IMR-90 (cell line): ENCODE measurements at regions not wholly inside any gene's neighbourhood (a gene's known extent, or its start where the extent isn't known, plus 50 kb on each side); places are given as distances from the start of the nearest gene placed in this dataset.

ENCODE experiments used
- ATAC-seq: fragments of 200-7000 bp; cut with Tn5 transposase; 2 replicates; pipeline ENCODE4 v1.9.1; 2020; ENCODE audit warnings: low read depth, mild to moderate bottlenecking, moderate library complexity
- BruUV-seq: library from RNA; stranded (reverse); fragments of 400-500 nt; replicated peaks from 2 replicates; lab custom pipeline; 2021; lab: Mats Ljungman, UMichigan
- CTCF ChIA-PET: fragments of 300-600 bp; formaldehyde crosslinking; extraction: SDS; loops from one replicate; lab custom pipeline; 2021; ENCODE audit warnings: antibody characterized with exemption; lab: Yijun Ruan, JAX
- POLR2A ChIA-PET: fragments of 300-600 bp; sonication (Branson Sonifier 250); formaldehyde crosslinking; loops from one replicate; lab custom pipeline; 2022; ENCODE audit warnings: antibody characterized with exemption; ENCODE audit not compliant: unreplicated experiment; lab: Charles Lee
- DNase-seq: peaks from one replicate; pipeline ENCODE4 v3.0.0; 2013
- H2AFZ ChIP-seq: replicated peaks from 2 replicates; pipeline ENCODE3; 2013; ENCODE audit warnings: low read length, mild to moderate bottlenecking; ENCODE audit not compliant: poor library complexity
- H2AK5ac ChIP-seq: 2 replicates; pipeline ENCODE4 v1.6.1; 2013; ENCODE audit warnings: low read depth, low read length, inconsistent platforms
- H2AK9ac ChIP-seq: replicated peaks from 2 replicates; pipeline ENCODE3; 2013; ENCODE audit warnings: mild to moderate bottlenecking, low read depth, low read length, moderate library complexity; ENCODE audit not compliant: poor library complexity
- H2BK120ac ChIP-seq: 2 replicates; pipeline ENCODE4 v1.6.1; 2013; ENCODE audit warnings: low read depth, low read length, inconsistent platforms
- H2BK15ac ChIP-seq: 3 replicates; pipeline ENCODE4 v1.6.1; 2013; ENCODE audit warnings: low read depth, low read length, inconsistent platforms
- H2BK20ac ChIP-seq: 2 replicates; pipeline ENCODE4 v1.6.1; 2013; ENCODE audit warnings: low read depth, mild to moderate bottlenecking, inconsistent platforms, low read length, moderate library complexity
- H2BK5ac ChIP-seq: 2 replicates; pipeline ENCODE4 v1.6.1; 2013; ENCODE audit warnings: mild to moderate bottlenecking, low read depth, low read length, inconsistent platforms; ENCODE audit not compliant: poor library complexity, severe bottlenecking
- H3K14ac ChIP-seq: replicated peaks from 2 replicates; pipeline ENCODE4 v1.6.1; 2013; ENCODE audit warnings: low read depth, low read length, inconsistent platforms
- H3K18ac ChIP-seq: 2 replicates; pipeline ENCODE4 v1.6.1; 2013; ENCODE audit warnings: low read depth, low read length, control low read depth
- H3K23ac ChIP-seq: 2 replicates; pipeline ENCODE4 v1.6.1; 2013; ENCODE audit warnings: low read depth, low read length, inconsistent platforms
- H3K27ac ChIP-seq: 2 replicates; pipeline ENCODE4 v1.5.1; 2013; ENCODE audit warnings: mild to moderate bottlenecking, control low read depth, low read length; ENCODE audit not compliant: insufficient read depth
- H3K27me3 ChIP-seq: 2 replicates; pipeline ENCODE4 v1.6.1; 2013; ENCODE audit warnings: low read length; ENCODE audit not compliant: control insufficient read depth, insufficient read depth
- H3K36me3 ChIP-seq: 2 replicates; pipeline ENCODE4 v1.6.1; 2013; ENCODE audit warnings: low read length, mixed read lengths; ENCODE audit not compliant: control insufficient read depth, insufficient read depth
- H3K4ac ChIP-seq: 2 replicates; pipeline ENCODE4 v1.6.1; 2013; ENCODE audit warnings: low read depth, low read length, inconsistent platforms
- H3K4me1 ChIP-seq: 2 replicates; pipeline ENCODE4 v1.6.1; 2013; ENCODE audit warnings: low read length, mixed read lengths; ENCODE audit not compliant: control insufficient read depth, insufficient read depth
- H3K4me2 ChIP-seq: 2 replicates; pipeline ENCODE4 v1.6.1; 2013; ENCODE audit warnings: low read depth, mild to moderate bottlenecking, control low read depth, low read length, moderate library complexity
- H3K4me3 ChIP-seq: 2 replicates; pipeline ENCODE4 v1.5.1; 2013; ENCODE audit warnings: low read depth, mild to moderate bottlenecking, control low read depth, low read length, moderate library complexity; ENCODE audit not compliant: insufficient read depth
- H3K56ac ChIP-seq: 2 replicates; pipeline ENCODE4 v1.6.1; 2013; ENCODE audit warnings: low read length, inconsistent platforms; ENCODE audit not compliant: insufficient read depth; ENCODE audit errors: extremely low read depth
- H3K79me1 ChIP-seq, 2 experiments: 2 replicates each; pipeline ENCODE4 v1.6.1; 2013; ENCODE audit warnings: low read length in 2 of 2, inconsistent platforms in 1 of 2, low read depth in 1 of 2
- H3K9ac ChIP-seq: 2 replicates; pipeline ENCODE4 v1.6.1; 2013; ENCODE audit warnings: low read depth, low read length, control low read depth
- H3K9me1 ChIP-seq: 2 replicates; pipeline ENCODE4 v1.6.1; 2013; ENCODE audit warnings: low read length, inconsistent platforms; ENCODE audit not compliant: insufficient read depth
- H3K9me3 ChIP-seq: 2 replicates; pipeline ENCODE4 v1.6.1; 2013; ENCODE audit warnings: low read length; ENCODE audit not compliant: control insufficient read depth, insufficient read depth
- H4K20me1 ChIP-seq: 2 replicates; pipeline ENCODE4 v1.6.1; 2013; ENCODE audit warnings: low read length, inconsistent platforms; ENCODE audit not compliant: insufficient read depth
- H4K5ac ChIP-seq: 2 replicates; pipeline ENCODE4 v1.6.1; 2013; ENCODE audit warnings: mild to moderate bottlenecking, low read depth, low read length, control low read depth
- H4K8ac ChIP-seq, 2 experiments: 2 replicates each; pipeline ENCODE4 v1.6.1; 2013; ENCODE audit warnings: low read depth in 2 of 2, low read length in 2 of 2, control low read depth in 1 of 2, inconsistent platforms in 1 of 2
- H4K91ac ChIP-seq: 2 replicates; pipeline ENCODE4 v1.6.1; 2013; ENCODE audit warnings: low read depth, low read length, inconsistent platforms; ENCODE audit not compliant: insufficient read depth
- BHLHE40 ChIP-seq: fragments of 150-350 bp; IDR thresholded peaks from 2 replicates; pipeline ENCODE4 v1.6.1; 2016; ENCODE audit warnings: mild to moderate bottlenecking, low read depth, low read length
- CEBPB ChIP-seq: IDR thresholded peaks from 2 replicates; pipeline ENCODE4 v1.6.1; 2012; ENCODE audit warnings: low read depth, low read length, improper control_type of control experiment
- CHD1 ChIP-seq: IDR thresholded peaks from 2 replicates; pipeline ENCODE4 v1.6.1; 2012; ENCODE audit warnings: low read depth, low read length, improper control_type of control experiment
- FOS ChIP-seq: fragments of 150-350 bp; IDR thresholded peaks from 2 replicates; pipeline ENCODE4 v1.6.1; 2016; ENCODE audit warnings: low read depth, low read length
- MAFK ChIP-seq: IDR thresholded peaks from 2 replicates; pipeline ENCODE4 v1.6.1; 2012; ENCODE audit warnings: low read depth, low read length, improper control_type of control experiment
- MAZ ChIP-seq: IDR thresholded peaks from 2 replicates; pipeline ENCODE4 v1.6.1; 2012; ENCODE audit warnings: low read depth, mild to moderate bottlenecking, low read length, improper control_type of control experiment, moderate library complexity, borderline replicate concordance
- MXI1 ChIP-seq: IDR thresholded peaks from 2 replicates; pipeline ENCODE4 v1.6.1; 2012; ENCODE audit warnings: low read depth, mild to moderate bottlenecking, low read length, moderate library complexity, borderline replicate concordance
- NFE2L2 ChIP-seq: fragments of 150-350 bp; IDR thresholded peaks from 2 replicates; pipeline ENCODE4 v1.6.1; 2016; ENCODE audit warnings: low read depth, mild to moderate bottlenecking, low read length
- POLR2A ChIP-seq: IDR thresholded peaks from 2 replicates; pipeline ENCODE4 v1.6.1; 2012; ENCODE audit warnings: mild to moderate bottlenecking, low read depth, low read length
- RAD21 ChIP-seq: IDR thresholded peaks from 2 replicates; pipeline ENCODE4 v1.6.1; 2012; ENCODE audit warnings: low read length, improper control_type of control experiment
- RCOR1 ChIP-seq: IDR thresholded peaks from 2 replicates; pipeline ENCODE4 v1.6.1; 2012; ENCODE audit warnings: mild to moderate bottlenecking, low read length, improper control_type of control experiment; ENCODE audit not compliant: insufficient replicate concordance
- RFX5 ChIP-seq: IDR thresholded peaks from 2 replicates; pipeline ENCODE4 v1.8.0; 2012; ENCODE audit warnings: low read depth, mild to moderate bottlenecking, low read length, moderate library complexity
- SMC3 ChIP-seq: fragments of 150-350 bp; IDR thresholded peaks from 2 replicates; pipeline ENCODE4 v1.6.1; 2016; ENCODE audit warnings: low read depth, mild to moderate bottlenecking, antibody characterized with exemption, low read length, moderate library complexity
- WGBS, 2 experiments: methylation state at CpG; one replicate each; pipeline versions ENCODE4 v1.1.5 to v1.1.7; 2013; ENCODE audit warnings: missing lambda C conversion rate in 2 of 2; ENCODE audit not compliant: insufficient read length in 1 of 2; ENCODE audit errors: extremely low coverage in 2 of 2; 5-methylcytosine and 5-hydroxymethylcytosine counted together
- dilution Hi-C: fragments of 300-500 bp; cut with HindIII; formaldehyde crosslinking; loops from one replicate; pipeline ENCODE4 v1.14.3; 2018; ENCODE audit warnings: low sequenced_read_pairs; ENCODE audit not compliant: unreplicated experiment
- in situ Hi-C: fragments of 300-500 bp; cut with MboI; formaldehyde crosslinking; loops from 3 replicates; pipeline ENCODE4 v1.14.3; 2019; ENCODE audit warnings: low sequenced_read_pairs, inconsistent platforms, mixed read lengths
- intact Hi-C: fragments of 100-400 bp; cut with micrococcal nuclease; formaldehyde crosslinking; loops from 2 replicates; pipeline ENCODE4 v1.10.0; 2022
- TF ChIP-seq, protein P1 (sequence below): fragments of 150-350 bp; IDR thresholded peaks from 2 replicates; pipeline ENCODE4 v1.6.1; 2017; ENCODE audit warnings: mild to moderate bottlenecking, antibody characterized with exemption, low read length, low read depth
- TF ChIP-seq, protein P2 (sequence below): conservative IDR thresholded peaks from 2 replicates; pipeline ENCODE4 v1.5.1; 2012; ENCODE audit warnings: mild to moderate bottlenecking, low read depth, low read length, improper control_type of control experiment
- TF ChIP-seq, protein P3 (sequence below): fragments of 150-350 bp; IDR thresholded peaks from 2 replicates; pipeline ENCODE4 v1.6.1; 2016; ENCODE audit warnings: low read depth, mild to moderate bottlenecking, low read length, moderate library complexity, borderline replicate concordance

DNA sequence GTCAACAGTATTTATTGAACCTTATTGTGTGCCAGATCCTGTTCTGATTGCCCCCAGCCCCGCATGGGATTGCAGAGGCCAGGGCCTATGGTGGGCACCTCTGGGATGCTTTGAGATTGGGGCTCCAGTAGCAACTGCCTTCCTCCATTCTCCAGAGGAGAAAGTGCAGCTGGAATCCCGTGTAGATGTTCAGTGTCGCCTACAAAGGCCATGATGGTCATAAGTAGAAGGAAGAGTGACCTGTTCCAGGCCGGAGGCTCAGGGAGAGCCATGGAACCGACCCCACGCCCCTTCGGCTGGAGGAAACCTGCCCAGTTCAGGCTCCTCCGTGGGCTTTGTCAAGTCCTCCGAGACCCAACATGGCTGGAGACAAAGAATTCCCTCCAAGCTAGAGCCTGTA is 287.5 kb downstream of the FBXW7 start:
- POLR2A ChIA-PET: no interaction called here
- intact Hi-C loops: no loop called here
- CTCF ChIA-PET: no interaction called here
- 79% methylated on average over 5 of the region's 9 CpGs; no CpG with 5 or more reads in 1 of the 2 experiments for WGBS, 2 experiments
- no peak for TF ChIP-seq CEBPB
- no peak for TF ChIP-seq RCOR1
- TF ChIP-seq MXI1: no peak
- TF ChIP-seq, protein P1, sequence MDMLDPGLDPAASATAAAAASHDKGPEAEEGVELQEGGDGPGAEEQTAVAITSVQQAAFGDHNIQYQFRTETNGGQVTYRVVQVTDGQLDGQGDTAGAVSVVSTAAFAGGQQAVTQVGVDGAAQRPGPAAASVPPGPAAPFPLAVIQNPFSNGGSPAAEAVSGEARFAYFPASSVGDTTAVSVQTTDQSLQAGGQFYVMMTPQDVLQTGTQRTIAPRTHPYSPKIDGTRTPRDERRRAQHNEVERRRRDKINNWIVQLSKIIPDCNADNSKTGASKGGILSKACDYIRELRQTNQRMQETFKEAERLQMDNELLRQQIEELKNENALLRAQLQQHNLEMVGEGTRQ: no peak
- no peak for TF ChIP-seq SMC3
- TF ChIP-seq RFX5: no peak
- TF ChIP-seq MAZ: no peak
- TF ChIP-seq RAD21: no peak
- TF ChIP-seq NFE2L2: no peak
- no peak for TF ChIP-seq FOS
- no peak for TF ChIP-seq BHLHE40
- no peak for TF ChIP-seq CHD1
- TF ChIP-seq, protein P2, sequence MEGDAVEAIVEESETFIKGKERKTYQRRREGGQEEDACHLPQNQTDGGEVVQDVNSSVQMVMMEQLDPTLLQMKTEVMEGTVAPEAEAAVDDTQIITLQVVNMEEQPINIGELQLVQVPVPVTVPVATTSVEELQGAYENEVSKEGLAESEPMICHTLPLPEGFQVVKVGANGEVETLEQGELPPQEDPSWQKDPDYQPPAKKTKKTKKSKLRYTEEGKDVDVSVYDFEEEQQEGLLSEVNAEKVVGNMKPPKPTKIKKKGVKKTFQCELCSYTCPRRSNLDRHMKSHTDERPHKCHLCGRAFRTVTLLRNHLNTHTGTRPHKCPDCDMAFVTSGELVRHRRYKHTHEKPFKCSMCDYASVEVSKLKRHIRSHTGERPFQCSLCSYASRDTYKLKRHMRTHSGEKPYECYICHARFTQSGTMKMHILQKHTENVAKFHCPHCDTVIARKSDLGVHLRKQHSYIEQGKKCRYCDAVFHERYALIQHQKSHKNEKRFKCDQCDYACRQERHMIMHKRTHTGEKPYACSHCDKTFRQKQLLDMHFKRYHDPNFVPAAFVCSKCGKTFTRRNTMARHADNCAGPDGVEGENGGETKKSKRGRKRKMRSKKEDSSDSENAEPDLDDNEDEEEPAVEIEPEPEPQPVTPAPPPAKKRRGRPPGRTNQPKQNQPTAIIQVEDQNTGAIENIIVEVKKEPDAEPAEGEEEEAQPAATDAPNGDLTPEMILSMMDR: no peak
- TF ChIP-seq POLR2A: no peak
- TF ChIP-seq, protein P3, sequence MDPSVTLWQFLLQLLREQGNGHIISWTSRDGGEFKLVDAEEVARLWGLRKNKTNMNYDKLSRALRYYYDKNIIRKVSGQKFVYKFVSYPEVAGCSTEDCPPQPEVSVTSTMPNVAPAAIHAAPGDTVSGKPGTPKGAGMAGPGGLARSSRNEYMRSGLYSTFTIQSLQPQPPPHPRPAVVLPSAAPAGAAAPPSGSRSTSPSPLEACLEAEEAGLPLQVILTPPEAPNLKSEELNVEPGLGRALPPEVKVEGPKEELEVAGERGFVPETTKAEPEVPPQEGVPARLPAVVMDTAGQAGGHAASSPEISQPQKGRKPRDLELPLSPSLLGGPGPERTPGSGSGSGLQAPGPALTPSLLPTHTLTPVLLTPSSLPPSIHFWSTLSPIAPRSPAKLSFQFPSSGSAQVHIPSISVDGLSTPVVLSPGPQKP: no peak
- no peak for TF ChIP-seq MAFK
- H3K4ac ChIP-seq: no peak overlapping the region
- no peak overlapping the region for H2AFZ ChIP-seq
- in situ Hi-C loops: no loop called here
- no peak overlapping the region for H3K4me3 ChIP-seq
- H4K20me1 ChIP-seq: no peaks in the 10 kb centered on the region
- H3K79me1 ChIP-seq: no peaks in the 10 kb centered on the region
- no peak overlapping the region for H2BK20ac ChIP-seq
- H3K27ac ChIP-seq: no peak overlapping the region
- H3K56ac ChIP-seq: no peak overlapping the region
- no peaks in the 10 kb centered on the region for H3K36me3 ChIP-seq
- no peak overlapping the region for H2AK9ac ChIP-seq
- dilution Hi-C loops: no loop called here
- no peak overlapping the region for H3K14ac ChIP-seq
- H2BK15ac ChIP-seq: no peak overlapping the region
- no peak overlapping the region for H2AK5ac ChIP-seq
- H4K8ac ChIP-seq: no peak overlapping the region
- H3K4me2 ChIP-seq: no peak overlapping the region
- H3K23ac ChIP-seq: no peak overlapping the region
- no peak overlapping the region for H2BK5ac ChIP-seq
- no peak overlapping the region for H2BK120ac ChIP-seq
- no peaks in the 10 kb centered on the region for H3K9me1 ChIP-seq
- no peaks in the 10 kb centered on the region for H3K4me1 ChIP-seq
- H3K9me3 ChIP-seq: no peaks in the 10 kb centered on the region
- ATAC-seq (no peak), DNase-seq (no peak)
- H3K27me3 ChIP-seq: peaks cover 7% of the 10 kb centered on the region
- no peak overlapping the region for H4K5ac ChIP-seq
- no peak overlapping the region for H4K91ac ChIP-seq
- no peak overlapping the region for H3K9ac ChIP-seq
- no TSS peak for BruUV-seq
- no peak overlapping the region for H3K18ac ChIP-seq
